Activated T-cell treated with anti-CD3 and anti-CD28 coated beads for 24 hours (primary cell): ENCODE measurements at regions not wholly inside any gene's neighbourhood (a gene's known extent, or its start where the extent isn't known, plus 50 kb on each side); places are given as distances from the start of the nearest gene placed in this dataset.
A peak's percentile ranks its signal among the peaks of the same experiment; 100 is the strongest.

Source experiments
- DNase-seq: peaks from one replicate; pipeline ENCODE4 v3.0.0-alpha.2; 2020; ENCODE audit warnings: low read depth

DNA sequence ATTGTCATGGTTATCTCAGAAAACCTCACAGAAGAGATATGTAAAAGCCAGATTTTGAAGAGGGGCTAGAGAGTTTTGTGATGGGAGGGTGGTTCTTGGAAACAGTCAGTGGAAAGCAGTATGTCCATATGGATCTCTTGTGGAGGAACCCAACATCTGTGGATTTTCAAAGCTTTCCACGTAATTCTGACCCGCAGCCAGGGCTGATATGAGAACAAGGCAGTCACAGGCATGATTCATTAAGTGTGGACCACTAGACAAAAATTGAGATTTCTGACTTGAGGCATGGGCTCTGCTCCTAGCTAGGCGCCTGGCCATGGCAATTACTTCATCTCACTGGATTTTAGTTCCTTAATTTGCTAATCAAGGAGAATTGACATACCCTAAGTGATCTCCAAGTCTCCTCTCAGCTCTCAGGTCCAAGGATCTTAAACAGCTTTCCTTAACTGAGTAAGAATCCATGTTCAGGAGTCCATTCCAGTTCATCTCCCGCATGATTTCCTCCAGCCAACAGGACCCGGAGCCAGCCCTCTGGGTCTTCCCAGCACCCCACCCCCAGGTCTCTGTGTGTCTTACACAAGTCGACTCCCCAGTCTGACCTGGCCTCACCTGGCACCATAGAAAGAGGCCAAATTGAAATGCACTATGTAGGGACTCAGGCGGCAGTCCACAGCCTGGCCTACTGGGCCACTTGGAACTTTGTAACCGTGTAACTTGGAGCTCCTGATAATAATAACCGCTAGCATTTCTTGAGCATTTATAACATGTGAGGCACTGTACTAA is 176.3 kb upstream of the PARP11 start:
- no peak for DNase-seq

DNA sequence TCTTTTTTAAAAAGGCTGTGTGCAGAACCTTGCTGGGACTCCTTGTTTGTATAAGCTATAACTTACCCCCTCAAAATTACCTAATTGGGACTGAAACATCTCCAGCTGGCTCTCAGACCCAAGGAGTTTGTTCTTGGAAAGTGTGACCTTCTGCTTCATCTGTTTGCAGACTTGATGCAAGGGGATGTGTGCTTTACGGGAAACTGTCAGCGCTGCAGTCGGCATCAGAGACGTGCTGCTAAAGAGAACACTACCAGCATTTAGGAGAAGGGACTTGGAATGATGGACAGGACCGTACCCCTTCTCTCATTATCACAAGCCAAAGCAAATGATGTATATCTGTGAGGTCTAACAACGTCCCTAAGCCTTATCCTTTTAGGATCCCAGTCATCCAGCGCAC is 174.2 kb upstream of the PARP11 start:
- no peak for DNase-seq

- DNase-seq: no peak
These were observed 173.3 kb upstream of the PARP11 start for GRCh38 chr12:4046495-4046840.

GRCh38 chr12:4045786-4046494 is 172.7 kb upstream of the PARP11 start:
- no peak for DNase-seq

DNA sequence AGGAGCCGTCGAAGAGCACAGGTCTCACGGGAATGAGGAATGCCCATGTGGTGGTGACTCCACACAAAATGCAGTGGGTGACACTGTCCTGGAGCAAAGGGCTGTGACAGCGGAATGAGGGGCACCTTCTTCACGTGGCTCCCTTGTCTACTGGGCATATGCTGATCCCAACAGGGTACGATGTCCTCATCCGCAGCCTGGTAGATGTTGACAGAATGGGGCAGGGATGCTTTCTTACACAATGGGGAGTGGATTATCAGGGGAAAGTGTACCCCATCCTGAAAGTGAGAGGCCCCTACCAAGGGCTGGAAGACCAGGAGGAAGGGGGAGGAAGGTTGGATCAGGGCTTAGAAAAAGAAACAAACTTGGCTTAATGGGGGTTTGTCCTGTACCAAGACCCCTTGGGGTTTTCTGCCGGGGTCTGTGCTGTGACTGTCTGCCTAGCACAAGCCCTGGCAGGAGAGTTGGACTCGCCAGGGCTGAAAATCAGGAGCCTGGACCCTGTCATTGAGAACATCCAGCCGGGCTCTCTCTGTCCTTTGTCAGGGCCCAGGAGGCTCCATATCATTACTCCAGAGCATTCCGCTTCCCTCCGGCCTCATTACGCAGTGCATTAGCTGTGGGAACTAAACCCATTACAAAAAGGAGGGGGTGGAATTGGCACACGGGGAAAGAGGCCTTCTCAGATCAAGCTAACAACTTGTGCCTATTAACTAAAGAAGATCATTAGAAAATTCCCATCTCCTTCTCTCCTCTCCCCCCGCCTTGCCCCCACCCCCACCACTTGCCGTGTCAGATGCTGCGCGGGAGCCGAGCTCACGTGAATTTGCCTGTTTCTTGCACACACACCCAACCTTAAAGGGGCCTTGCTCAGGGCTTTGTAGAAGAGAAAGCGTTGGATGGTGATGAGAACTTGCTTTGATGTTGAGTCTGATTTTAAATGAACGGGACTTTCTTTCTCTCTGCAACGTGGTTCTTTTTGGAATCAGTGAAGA is 171.8 kb upstream of the PARP11 start:
- no peak for DNase-seq

GRCh38 chr12:4044101-4044500 is 170.9 kb upstream of the PARP11 start:
- no peak for DNase-seq

GRCh38 chr12:4041187-4041885 is 168.1 kb upstream of the PARP11 start:
- DNase-seq: no peak

DNA sequence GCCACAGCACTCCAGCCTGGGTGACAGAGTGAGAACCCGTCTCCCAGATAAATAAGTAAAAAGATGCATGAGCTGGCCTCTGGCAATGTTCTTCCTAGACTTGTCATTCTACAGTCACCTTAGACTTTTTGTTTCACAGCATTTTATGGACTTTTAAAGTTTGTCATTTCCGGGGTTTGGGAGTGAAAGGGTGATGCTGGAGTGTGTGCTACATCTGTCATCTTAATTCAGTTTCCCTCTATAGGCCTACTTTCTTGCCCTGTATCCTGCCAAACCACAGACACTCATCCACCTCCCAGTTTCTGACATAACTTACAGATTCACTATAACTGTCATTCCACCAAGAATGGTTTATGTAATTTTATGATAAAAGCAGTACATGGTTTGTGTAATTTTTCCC is 166.7 kb upstream of the PARP11 start:
- no peak for DNase-seq

GRCh38 chr12:4037747-4038312 is 164.6 kb upstream of the PARP11 start:
- DNase-seq: no peak

DNA sequence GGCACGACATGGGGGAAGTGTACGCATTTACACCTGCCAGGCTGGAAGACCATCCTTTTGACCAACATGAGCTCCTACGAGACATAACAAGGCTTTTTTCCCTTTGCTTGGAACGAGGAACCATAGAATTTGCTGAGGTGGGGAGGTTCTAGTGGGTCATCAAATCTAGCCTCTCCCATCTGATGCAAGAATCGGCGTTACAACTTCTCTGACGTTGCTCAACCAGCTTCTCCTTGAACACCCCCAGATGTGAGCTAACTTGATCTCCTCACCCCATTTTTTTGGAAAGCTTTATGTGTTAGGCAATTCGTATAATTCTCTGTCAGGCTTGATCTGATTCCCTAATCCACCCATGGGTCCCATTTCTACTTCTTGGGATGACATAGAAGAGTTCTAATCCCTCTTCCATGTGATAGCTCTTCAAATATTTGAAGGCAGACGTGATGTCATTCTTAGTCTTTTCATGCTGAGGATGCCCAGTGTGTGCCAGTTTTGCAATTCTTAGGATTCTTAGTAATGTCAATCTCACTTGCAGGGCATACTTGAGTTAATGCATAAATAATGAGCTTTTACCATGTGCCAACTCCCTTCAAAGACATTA is 163.6 kb upstream of the PARP11 start:
- DNase-seq: no peak

- no peak for DNase-seq
These were observed 161.7 kb upstream of the PARP11 start for GRCh38 chr12:4034921-4035320.

- DNase-seq: no peak
These were observed 159.9 kb upstream of the PARP11 start for GRCh38 chr12:4032924-4033615.

DNA sequence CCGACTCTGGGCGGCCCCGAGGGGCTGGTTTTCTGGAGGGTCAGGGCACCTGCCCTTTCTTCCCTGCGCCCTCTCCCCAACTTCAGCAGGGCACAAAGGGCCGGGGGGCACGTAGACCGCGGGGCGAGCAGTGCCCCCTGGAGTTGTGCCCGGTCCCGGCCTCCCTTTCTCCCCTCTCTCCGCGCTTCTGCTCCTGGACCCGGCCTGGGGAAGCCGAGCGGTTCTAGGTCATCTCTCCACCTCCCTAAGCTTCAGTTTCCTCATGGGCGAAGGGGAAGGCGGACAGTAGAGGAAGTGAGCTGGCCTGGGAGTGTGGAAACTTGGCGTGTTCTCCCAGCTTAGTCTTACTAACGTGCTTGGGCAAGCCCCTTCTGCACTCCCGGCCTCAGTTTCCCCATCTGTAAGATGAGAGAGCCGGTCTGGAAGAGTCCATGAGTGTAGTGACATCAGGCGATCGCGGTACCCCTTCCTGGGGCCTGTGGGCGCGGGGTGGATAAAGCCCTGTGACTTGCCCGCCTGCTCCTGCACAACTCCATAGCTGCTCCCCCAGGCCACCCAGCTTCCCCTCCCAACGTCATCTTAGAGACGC is 158.6 kb upstream of the PARP11 start:
- no peak for DNase-seq

- DNase-seq: peak; percentile 62
These were observed 157.9 kb upstream of the PARP11 start for GRCh38 chr12:4030929-4031702.

- DNase-seq: peak; percentile 44
These were observed 154.2 kb upstream of the PARP11 start for GRCh38 chr12:4027412-4027811.

DNA sequence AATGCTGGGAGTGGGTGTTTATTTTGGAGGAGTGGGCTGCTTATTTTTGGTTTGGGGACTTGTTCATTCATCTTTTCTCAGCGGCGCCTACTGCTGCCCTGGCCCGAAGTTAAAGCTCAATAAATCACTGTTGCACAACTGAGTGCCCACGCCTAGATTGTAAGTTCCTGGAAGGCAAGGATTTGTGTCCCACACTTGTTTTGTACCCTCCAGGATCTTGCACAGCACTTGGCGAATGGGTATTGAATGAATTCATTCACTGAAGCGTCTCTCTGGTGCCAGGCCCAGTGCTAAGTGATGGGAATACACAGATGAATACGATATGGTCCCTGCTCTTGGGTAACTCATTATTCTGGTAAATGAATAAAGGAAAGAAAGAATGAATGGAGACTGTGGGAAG is 153.3 kb upstream of the PARP11 start:
- no peak for DNase-seq

- no peak for DNase-seq
These were observed 152.8 kb upstream of the PARP11 start for GRCh38 chr12:4026020-4026358.

DNA sequence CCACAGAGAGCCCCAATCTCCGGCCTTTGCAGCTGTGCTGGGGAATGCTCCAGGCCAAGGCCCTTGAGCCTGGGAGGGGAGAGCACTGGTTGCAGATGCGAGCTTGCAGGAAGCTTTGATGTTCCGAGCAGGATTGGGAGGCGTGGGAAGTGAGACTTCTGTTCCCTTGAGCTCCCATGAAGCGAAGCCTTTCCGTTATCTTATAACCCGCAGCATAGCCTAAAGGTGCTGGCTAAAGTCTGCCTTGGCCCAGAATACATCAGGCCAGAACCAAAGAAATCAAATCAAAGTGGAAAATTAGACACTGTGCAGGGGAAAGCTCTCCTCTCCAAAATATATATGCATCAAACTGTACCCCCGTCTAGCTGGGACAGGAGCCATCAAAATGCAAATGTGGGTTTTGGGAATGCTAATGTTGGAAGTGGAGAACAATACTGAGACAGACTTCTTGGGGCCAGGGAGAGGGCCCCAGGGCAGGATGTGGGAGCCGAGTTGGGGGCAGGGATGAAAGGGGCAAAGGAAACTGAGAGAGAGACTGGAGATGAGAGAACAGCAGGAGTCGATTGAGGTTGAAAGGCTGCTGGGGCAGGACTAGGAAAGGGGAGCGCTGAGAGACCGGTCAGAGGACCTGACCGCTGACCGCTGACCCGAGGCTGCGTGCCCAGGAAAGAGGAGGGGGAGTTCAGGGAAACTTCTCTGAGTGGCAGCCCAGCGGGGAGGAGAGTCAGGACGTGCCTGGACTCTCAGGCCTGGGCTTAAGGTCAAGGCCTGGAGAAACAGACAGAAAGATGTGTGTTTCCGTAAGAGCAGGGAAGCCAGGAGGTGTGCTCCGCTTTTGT is 152.2 kb upstream of the PARP11 start:
- DNase-seq: no peak

GRCh38 chr12:4024701-4025100 is 151.5 kb upstream of the PARP11 start:
- no peak for DNase-seq
